H1 (cell line): ENCODE measurements at regions not wholly inside any gene's neighbourhood (a gene's known extent, or its start where the extent isn't known, plus 50 kb on each side); places are given as distances from the start of the nearest gene placed in this dataset.

Experiments
- CBX5 ChIP-seq: fragments of 300-800, 300-1000 bp; sonication (generic); IDR thresholded peaks from 2 replicates; pipeline ENCODE4 v1.7.1; 2016; ENCODE audit warnings: antibody characterized with exemption, low read length, low read depth
- PHF8 ChIP-seq: fragments of 200-600 bp; sonication (generic); conservative IDR thresholded peaks from 2 replicates; pipeline ENCODE4 v1.7.1; 2012; ENCODE audit warnings: low read depth, mild to moderate bottlenecking, inconsistent platforms, low read length, moderate library complexity
- POLR2A ChIP-seq, 2 experiments: IDR thresholded peaks; 1 replicate in 1 of 2; 2 replicates in 1 of 2; pipeline ENCODE4 v1.6.1; 2011; ENCODE audit warnings: low read depth in 2 of 2, low read length in 2 of 2, mild to moderate bottlenecking in 2 of 2; ENCODE audit errors: control extremely low read depth in 1 of 2
- POLR2AphosphoS5 ChIP-seq: IDR thresholded peaks from 2 replicates; pipeline ENCODE4 v1.6.1; 2011; ENCODE audit warnings: low read depth, low read length
- TF ChIP-seq, protein P1 (sequence below), 3 experiments: IDR thresholded peaks; 1 replicate in 2 of 3; 2 replicates in 1 of 3; pipeline versions ENCODE4 v1.5.1 to v1.6.1; 2011; ENCODE audit warnings: low read length in 3 of 3, mild to moderate bottlenecking in 3 of 3, inconsistent platforms in 2 of 3, low read depth in 1 of 3, moderate library complexity in 1 of 3; ENCODE audit not compliant: insufficient read depth in 1 of 3; ENCODE audit errors: control extremely low read depth in 1 of 3

DNA sequence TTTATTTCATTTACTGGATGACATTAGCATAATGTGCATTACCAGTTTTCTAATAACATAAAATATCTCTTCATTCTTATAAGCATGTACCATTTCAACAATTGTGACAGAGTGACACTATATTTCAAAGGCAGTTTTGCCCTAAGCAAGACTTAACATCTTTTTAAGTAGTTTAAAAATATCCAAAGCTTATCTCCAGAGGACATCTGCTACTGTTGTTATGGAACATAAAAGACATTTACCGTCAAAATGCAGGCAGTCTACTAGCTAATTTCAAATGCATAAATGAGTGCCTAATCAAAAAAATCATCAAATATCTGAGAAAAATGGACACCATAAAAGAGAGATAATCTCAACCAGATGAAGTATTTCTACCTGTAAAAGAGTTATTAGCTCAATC lies 782.4 kb upstream of the BRINP3 start:
- no peak for TF ChIP-seq POLR2A (IDR thresholded peaks at IDR 0.05; ENCODE audit: control extremely low read depth in 1 of 2, low read depth in 2 of 2, low read length in 2 of 2)
- TF ChIP-seq, protein P1, sequence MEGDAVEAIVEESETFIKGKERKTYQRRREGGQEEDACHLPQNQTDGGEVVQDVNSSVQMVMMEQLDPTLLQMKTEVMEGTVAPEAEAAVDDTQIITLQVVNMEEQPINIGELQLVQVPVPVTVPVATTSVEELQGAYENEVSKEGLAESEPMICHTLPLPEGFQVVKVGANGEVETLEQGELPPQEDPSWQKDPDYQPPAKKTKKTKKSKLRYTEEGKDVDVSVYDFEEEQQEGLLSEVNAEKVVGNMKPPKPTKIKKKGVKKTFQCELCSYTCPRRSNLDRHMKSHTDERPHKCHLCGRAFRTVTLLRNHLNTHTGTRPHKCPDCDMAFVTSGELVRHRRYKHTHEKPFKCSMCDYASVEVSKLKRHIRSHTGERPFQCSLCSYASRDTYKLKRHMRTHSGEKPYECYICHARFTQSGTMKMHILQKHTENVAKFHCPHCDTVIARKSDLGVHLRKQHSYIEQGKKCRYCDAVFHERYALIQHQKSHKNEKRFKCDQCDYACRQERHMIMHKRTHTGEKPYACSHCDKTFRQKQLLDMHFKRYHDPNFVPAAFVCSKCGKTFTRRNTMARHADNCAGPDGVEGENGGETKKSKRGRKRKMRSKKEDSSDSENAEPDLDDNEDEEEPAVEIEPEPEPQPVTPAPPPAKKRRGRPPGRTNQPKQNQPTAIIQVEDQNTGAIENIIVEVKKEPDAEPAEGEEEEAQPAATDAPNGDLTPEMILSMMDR (IDR thresholded peaks at IDR 0.05; ENCODE audit: control extremely low read depth in 1 of 3, insufficient read depth in 1 of 3, low read depth in 1 of 3, low read length in 3 of 3) = no peak
- TF ChIP-seq POLR2AphosphoS5 = no peak
- TF ChIP-seq CBX5 = no peak
- TF ChIP-seq PHF8 = no peak
